Gastrocnemius medialis (tissue), 4 donors: ENCODE measurements at regions not wholly inside any gene's neighbourhood (a gene's known extent, or its start where the extent isn't known, plus 50 kb on each side); places are given as distances from the start of the nearest gene placed in this dataset.

Experiments used
- CTCF ChIP-seq, 5 experiments: fragments of 450-650 bp in 3 of 5; fragments of 200-600 bp in 2 of 5; sonication (generic) in 2 of 5; IDR thresholded peaks in 4 of 5; conservative IDR thresholded peaks in 1 of 5; 1 replicate in 4 of 5; 2 replicates in 1 of 5; pipeline ENCODE4 v1.5.1; 2016 to 2019; ENCODE audit warnings: antibody characterized with exemption in 5 of 5, mild to moderate bottlenecking in 3 of 5, moderate library complexity in 3 of 5
- POLR2A ChIP-seq, 2 donors: fragments of 450-650 bp; IDR thresholded peaks; one replicate each; pipeline ENCODE4 v1.6.1; 2017; ENCODE audit warnings: antibody characterized with exemption in 2 of 2, mild to moderate bottlenecking in 2 of 2, moderate library complexity in 2 of 2

GRCh38 chr13:73857106-73857505, 277.1 kb downstream of the KLF12 start:
- TF ChIP-seq CTCF (IDR thresholded peaks at IDR 0.05 in 4 of 5, conservative IDR thresholded peaks at IDR 0.05 in 1 of 5) (no peak), POLR2A (IDR thresholded peaks at IDR 0.05) (no peak)
